Fibroblast of villous mesenchyme (primary cell): ENCODE measurements at regions not wholly inside any gene's neighbourhood (a gene's known extent, or its start where the extent isn't known, plus 50 kb on each side); places are given as distances from the start of the nearest gene placed in this dataset.

Source experiments
- DNase-seq: peaks from one replicate; pipeline ENCODE4 v3.0.0-alpha.2; 2010; ENCODE audit warnings: low read depth
- H3K4me3 ChIP-seq: 2 replicates; pipeline ENCODE4 v1.5.1; 2011; ENCODE audit warnings: low read depth, mild to moderate bottlenecking, low read length
- CTCF ChIP-seq: IDR thresholded peaks from 2 replicates; pipeline ENCODE4 v1.5.1; 2012; ENCODE audit warnings: low read depth, mild to moderate bottlenecking, low read length; ENCODE audit not compliant: insufficient read depth

- no peak for DNase-seq
- H3K4me3 ChIP-seq, result no peak overlapping the region
Measured at GRCh38 chr1:177824508-177824982, 145.3 kb downstream of the SEC16B start.

DNA sequence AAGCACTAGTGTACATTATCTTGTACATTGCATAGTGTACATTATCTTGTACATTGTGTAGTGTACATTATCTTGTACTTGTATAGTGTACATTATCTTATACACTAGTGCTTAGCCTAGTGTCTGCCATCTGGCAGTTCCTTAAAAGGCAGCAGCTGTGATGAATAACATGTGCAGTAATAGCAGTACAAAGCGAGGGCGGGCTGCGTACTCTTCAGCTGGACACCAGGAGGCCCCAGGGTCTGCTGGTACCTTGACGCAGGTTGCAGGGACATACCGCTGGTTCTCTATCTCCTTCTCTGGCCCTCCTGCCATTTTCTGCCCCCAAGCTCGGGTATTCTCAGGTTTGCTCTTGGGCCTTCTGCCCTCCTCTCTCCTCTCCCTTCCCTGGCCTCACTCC is 149.6 kb downstream of the SEC16B start:
- no peak overlapping the region for H3K4me3 ChIP-seq
- TF ChIP-seq CTCF, result no peak
- DNase-seq, result no peak

More at GRCh38 chr1:177824508-177824982, 145.3 kb downstream of the SEC16B start:
- no peak for TF ChIP-seq CTCF

DNA sequence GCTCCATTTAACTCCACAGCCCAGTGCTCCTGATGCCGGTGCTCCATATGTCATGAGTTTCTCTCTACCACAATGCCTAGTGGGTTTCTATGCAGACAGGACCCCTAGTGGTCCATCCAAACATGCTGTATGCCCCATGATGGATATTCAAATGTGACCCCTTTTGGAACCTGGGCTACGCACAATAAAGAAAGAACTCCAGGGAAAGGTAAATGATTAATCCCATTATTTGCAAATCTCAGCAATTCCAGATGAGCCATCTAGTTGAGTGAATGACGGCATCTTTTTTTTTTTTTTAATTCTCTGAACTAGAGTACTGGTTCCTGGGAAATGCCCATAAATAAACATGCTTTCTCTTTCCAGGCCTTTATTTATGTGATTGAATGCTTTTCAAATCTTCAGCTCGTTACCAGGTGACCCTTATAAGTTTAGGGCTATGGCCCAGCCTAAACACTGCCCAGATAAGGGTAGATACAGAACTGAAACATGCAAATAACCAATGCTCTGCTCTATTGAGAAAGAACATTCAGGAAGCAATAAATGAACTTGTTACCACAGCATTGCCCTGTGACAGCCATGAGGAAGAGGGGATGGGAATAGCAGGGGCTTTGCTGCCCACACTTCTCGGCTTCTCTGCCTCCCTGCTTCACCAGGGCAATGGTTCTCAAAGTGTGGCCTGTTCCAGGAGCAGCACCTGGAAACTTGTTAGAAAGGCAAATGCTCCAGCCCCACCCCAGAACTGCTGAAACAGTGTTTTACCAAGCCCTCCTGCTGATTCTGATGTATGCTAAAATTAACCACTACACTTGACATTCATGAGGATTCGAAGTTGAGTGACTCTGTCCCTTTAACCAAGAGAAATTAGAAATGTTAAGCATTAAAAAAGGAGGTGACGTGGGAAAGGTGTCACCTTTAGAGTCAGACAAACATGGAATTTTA is 151.7 kb downstream of the SEC16B start:
- no peak for DNase-seq
- H3K4me3 ChIP-seq, result no peak overlapping the region
- TF ChIP-seq CTCF, result no peak

DNA sequence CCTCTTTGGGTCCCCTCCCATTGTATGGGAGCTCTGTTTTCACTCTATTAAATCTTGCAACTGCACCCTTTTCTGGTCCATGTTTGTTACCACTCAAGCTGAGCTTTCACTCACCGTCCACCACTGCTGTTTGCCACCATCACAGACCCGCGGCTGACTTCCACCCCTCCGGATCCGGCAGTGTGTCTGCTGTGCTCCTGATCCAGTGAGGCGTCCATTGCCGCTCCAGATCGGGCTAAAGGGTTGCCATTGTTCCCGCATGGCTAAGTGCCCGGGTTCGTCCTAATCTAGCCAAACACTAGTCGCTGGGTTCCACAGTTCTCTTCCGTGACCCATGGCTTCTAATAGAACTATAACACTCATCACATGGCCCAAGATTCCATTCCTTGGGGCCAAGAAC is 157.2 kb downstream of the SEC16B start:
- H3K4me3 ChIP-seq, result no peak overlapping the region
- TF ChIP-seq CTCF, result no peak
- DNase-seq, result no peak

DNA sequence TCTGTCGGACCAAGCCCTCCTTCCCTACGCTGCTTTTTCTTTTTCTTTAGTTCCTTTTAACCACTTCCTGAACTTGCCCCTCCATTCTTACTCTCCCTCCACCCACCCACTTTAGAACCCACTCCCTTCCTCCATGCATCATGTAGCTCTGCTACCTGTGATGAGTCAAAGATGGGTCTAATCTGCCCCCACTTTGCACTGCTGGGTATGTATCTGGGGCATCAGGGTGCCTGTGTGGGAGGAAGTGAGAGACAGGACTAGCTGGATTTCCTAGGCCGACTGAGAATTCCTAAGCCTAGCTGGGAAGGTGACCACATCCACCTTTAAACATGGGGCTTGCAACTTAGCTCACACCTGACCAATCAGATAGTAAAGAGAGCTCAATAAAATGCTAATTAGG is 157.7 kb downstream of the SEC16B start:
- no peak for TF ChIP-seq CTCF
- H3K4me3 ChIP-seq, result no peak overlapping the region
- DNase-seq, result no peak

GRCh38 chr1:177811429-177811828 is 158.4 kb downstream of the SEC16B start:
- TF ChIP-seq CTCF, result no peak
- peak; percentile 22 for DNase-seq

More at GRCh38 chr1:177811429-177811828, 158.4 kb downstream of the SEC16B start:
- no peak overlapping the region for H3K4me3 ChIP-seq
